Activated naive CD8-positive, alpha-beta T cell treated with anti-CD3 and anti-CD28 coated beads, Interleukin-2, amount 50 U/mL, for 24 hours (primary cell): ENCODE measurements at regions not wholly inside any gene's neighbourhood (a gene's known extent, or its start where the extent isn't known, plus 50 kb on each side); places are given as distances from the start of the nearest gene placed in this dataset.

Experiments used
- ATAC-seq: fragments of 150-1000 bp; cut with Tn5 transposase; one replicate; pipeline ENCODE4 v1.10.0; 2021
- DNase-seq: peaks from one replicate; pipeline ENCODE4 v3.0.0; 2021
- H3K27ac Mint-ChIP-seq: one replicate; pipeline ENCODE4 v1.8.0; 2021; ENCODE audit warnings: mild to moderate bottlenecking, mixed read lengths
- H3K27me3 Mint-ChIP-seq: one replicate; pipeline ENCODE4 v1.8.0; 2021; ENCODE audit warnings: mixed read lengths
- H3K36me3 Mint-ChIP-seq: one replicate; pipeline ENCODE4 v1.8.0; 2021; ENCODE audit warnings: low read depth, mixed read lengths
- H3K4me1 Mint-ChIP-seq: one replicate; pipeline ENCODE4 v1.8.0; 2021; ENCODE audit warnings: mixed read lengths
- H3K4me3 Mint-ChIP-seq: one replicate; pipeline ENCODE4 v1.8.0; 2021; ENCODE audit warnings: mild to moderate bottlenecking, moderate library complexity, mixed read lengths
- H3K9me3 Mint-ChIP-seq: one replicate; pipeline ENCODE4 v1.8.0; 2021; ENCODE audit warnings: mixed read lengths

DNA sequence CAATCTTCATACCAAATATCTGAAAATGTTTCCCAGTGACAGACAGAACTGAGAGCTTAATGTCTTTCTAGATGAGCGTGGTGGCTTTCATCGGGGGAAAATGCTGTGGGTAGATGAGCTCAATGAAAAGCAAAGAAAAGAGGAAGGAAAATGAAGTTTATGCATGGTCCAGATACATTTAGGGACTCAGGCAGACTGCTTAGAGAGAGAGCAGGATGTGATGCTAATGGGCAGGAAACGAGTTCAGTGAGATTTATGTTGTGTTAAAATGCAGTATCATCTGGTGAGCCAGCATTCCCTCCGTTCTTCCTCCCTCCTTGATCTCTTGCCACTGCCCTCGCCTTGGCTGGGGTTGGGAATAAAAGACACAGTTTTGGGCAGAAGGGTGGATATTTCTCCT is 229.2 kb downstream of the GBA3 start:
- Mint-ChIP-seq H3K36me3 (no peaks in the 10 kb centered on the region), H3K27ac (no peak overlapping the region), H3K4me1 (no peaks in the 10 kb centered on the region), H3K27me3 (no peaks in the 10 kb centered on the region), H3K9me3 (peaks cover 11% of the 10 kb centered on the region), H3K4me3 (no peak overlapping the region)
- DNase-seq (no peak), ATAC-seq (no peak)

DNA sequence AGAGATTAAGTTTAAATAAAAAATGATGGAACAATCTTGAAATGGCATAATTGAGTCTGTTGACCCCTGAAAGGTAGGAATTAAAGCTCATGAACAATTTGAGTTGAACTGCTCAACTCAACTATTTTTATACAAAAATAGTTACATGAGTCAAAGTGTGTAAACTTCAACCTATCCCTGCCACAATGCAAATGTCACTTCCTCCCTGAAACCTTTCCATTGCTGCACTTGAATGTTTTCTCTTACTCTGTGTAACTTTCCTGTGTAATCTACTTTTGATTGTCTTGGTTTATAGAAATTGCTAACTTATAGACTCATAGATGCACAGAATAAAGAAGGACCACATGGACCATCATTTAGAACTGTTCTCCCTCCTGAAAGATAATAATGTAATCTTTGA is 218.5 kb downstream of the GBA3 start:
- Mint-ChIP-seq H3K4me3 (no peak overlapping the region), H3K9me3 (peaks cover 4% of the 10 kb centered on the region), H3K27me3 (no peaks in the 10 kb centered on the region), H3K36me3 (no peaks in the 10 kb centered on the region), H3K27ac (no peak overlapping the region), H3K4me1 (no peaks in the 10 kb centered on the region)
- ATAC-seq (no peak), DNase-seq (no peak)

- Mint-ChIP-seq H3K4me1 (no peaks in the 10 kb centered on the region), H3K27me3 (no peaks in the 10 kb centered on the region), H3K36me3 (no peaks in the 10 kb centered on the region), H3K27ac (no peak overlapping the region), H3K4me3 (no peak overlapping the region), H3K9me3 (peaks cover 4% of the 10 kb centered on the region)
- no peak for DNase-seq
- ATAC-seq = no peak
Observed at GRCh38 chr4:22910200-22910599, 217.5 kb downstream of the GBA3 start.

DNA sequence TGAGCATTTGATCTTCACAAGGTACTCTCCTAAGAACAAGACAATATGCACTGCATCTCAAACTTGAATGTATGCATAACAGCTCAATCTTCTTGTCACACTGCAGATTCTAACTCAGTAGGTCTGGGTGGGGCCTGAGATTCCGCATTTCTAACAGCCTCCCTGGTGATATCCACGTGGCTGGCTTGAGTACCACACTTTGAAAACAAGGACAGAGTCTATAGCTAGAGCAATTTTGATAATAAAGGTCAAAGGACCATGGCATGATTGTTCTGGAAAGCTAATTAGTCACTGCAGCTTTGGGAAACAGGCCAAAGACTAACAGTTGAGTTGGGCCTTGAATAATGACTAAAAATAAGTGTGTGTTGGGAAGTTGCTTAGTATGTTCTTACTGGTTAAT is 213.3 kb downstream of the GBA3 start:
- Mint-ChIP-seq H3K27me3 (no peaks in the 10 kb centered on the region), H3K9me3 (no peaks in the 10 kb centered on the region), H3K4me1 (no peaks in the 10 kb centered on the region), H3K36me3 (no peaks in the 10 kb centered on the region), H3K27ac (no peak overlapping the region), H3K4me3 (no peak overlapping the region)
- ATAC-seq (no peak), DNase-seq (no peak)

- Mint-ChIP-seq H3K4me1 (no peaks in the 10 kb centered on the region), H3K9me3 (no peaks in the 10 kb centered on the region), H3K36me3 (no peaks in the 10 kb centered on the region), H3K4me3 (no peak overlapping the region), H3K27me3 (no peaks in the 10 kb centered on the region), H3K27ac (no peak overlapping the region)
- ATAC-seq = no peak
- DNase-seq = no peak
Observed at GRCh38 chr4:22903913-22904312, 211.2 kb downstream of the GBA3 start.

GRCh38 chr4:22901631-22902030 is 208.9 kb downstream of the GBA3 start:
- Mint-ChIP-seq H3K4me3 (no peak overlapping the region), H3K36me3 (no peaks in the 10 kb centered on the region), H3K4me1 (no peaks in the 10 kb centered on the region), H3K27me3 (peaks cover 6% of the 10 kb centered on the region), H3K9me3 (no peaks in the 10 kb centered on the region), H3K27ac (no peak overlapping the region)
- DNase-seq (no peak), ATAC-seq (no peak)

DNA sequence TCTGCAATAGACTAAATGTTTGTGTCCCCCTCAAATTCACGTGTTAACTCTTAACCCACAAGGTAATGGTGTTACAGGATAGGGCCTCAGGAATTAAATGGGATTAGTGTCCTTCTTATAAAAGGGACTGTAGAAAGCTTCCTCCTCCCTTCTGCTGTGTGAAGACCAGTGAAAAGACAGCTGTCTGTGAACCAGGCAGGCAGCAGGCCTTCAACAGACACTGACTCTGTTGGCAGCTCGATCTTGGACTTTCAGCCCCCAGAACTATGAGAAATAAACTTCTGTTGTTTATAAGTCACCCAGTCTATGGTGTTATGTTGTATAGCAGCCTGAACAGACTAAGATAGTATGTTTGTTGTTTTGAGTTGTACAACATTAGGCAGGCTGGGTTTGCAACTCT is 208.1 kb downstream of the GBA3 start:
- Mint-ChIP-seq H3K4me3 (no peak overlapping the region), H3K9me3 (no peaks in the 10 kb centered on the region), H3K27ac (no peak overlapping the region), H3K27me3 (peaks cover 6% of the 10 kb centered on the region), H3K36me3 (no peaks in the 10 kb centered on the region), H3K4me1 (no peaks in the 10 kb centered on the region)
- no peak for ATAC-seq
- DNase-seq = no peak

GRCh38 chr4:22897520-22898108 is 204.9 kb downstream of the GBA3 start:
- peaks cover 6% of the 10 kb centered on the region for H3K27me3 Mint-ChIP-seq
- no peaks in the 10 kb centered on the region for H3K36me3 Mint-ChIP-seq
- no peak overlapping the region for H3K27ac Mint-ChIP-seq
- ATAC-seq (no peak), DNase-seq (peak; percentile 11)
- H3K4me1 Mint-ChIP-seq = no peaks in the 10 kb centered on the region
- no peaks in the 10 kb centered on the region for H3K9me3 Mint-ChIP-seq
- H3K4me3 Mint-ChIP-seq = no peak overlapping the region

- no peak overlapping the region for H3K4me3 Mint-ChIP-seq
- no peak overlapping the region for H3K27ac Mint-ChIP-seq
- H3K36me3 Mint-ChIP-seq = no peaks in the 10 kb centered on the region
- H3K9me3 Mint-ChIP-seq = no peaks in the 10 kb centered on the region
- ATAC-seq = no peak
- peaks cover 6% of the 10 kb centered on the region for H3K27me3 Mint-ChIP-seq
- DNase-seq = no peak
- H3K4me1 Mint-ChIP-seq = no peaks in the 10 kb centered on the region
Observed at GRCh38 chr4:22895482-22895881, 202.7 kb downstream of the GBA3 start.

- ATAC-seq = no peak
- no peaks in the 10 kb centered on the region for H3K4me1 Mint-ChIP-seq
- H3K9me3 Mint-ChIP-seq = peaks cover 5% of the 10 kb centered on the region
- no peaks in the 10 kb centered on the region for H3K27me3 Mint-ChIP-seq
- no peak for DNase-seq
- no peak overlapping the region for H3K27ac Mint-ChIP-seq
- no peak overlapping the region for H3K4me3 Mint-ChIP-seq
- no peaks in the 10 kb centered on the region for H3K36me3 Mint-ChIP-seq
Observed at GRCh38 chr4:22884157-22884556, 191.4 kb downstream of the GBA3 start.

GRCh38 chr4:22881411-22881810 is 188.7 kb downstream of the GBA3 start:
- Mint-ChIP-seq H3K9me3 (peaks cover 5% of the 10 kb centered on the region), H3K36me3 (no peaks in the 10 kb centered on the region), H3K4me1 (no peaks in the 10 kb centered on the region), H3K4me3 (no peak overlapping the region), H3K27me3 (no peaks in the 10 kb centered on the region), H3K27ac (no peak overlapping the region)
- no peak for ATAC-seq
- no peak for DNase-seq

DNA sequence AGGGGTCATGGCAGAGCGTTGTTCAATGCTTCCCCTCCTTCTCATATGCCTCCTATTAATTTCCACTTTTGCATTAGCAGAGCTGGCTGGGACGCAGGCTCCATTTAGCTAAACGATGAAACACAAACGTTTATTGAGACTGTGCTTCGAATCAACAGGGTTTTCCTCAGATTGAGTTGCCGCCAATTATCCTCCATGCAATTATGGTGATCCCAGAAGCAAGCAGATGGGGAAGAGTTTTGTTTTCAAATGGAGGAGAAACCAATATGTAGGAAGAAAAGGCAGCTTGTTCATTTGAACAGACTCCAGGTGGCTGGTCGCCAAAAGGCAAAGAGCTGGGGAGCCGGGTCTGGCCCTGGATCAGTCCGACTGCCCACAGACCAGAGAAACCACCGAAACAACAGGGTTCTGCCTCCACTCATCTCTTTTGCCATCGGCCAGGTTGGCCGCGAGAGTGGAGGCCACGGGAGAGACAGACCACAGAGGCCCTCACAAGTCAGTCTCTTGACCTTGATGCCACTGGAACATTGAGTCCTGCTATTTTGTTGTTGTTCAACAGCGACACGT is 184.8 kb downstream of the GBA3 start:
- ATAC-seq (no peak), DNase-seq (no peak)
- Mint-ChIP-seq H3K4me3 (no peak overlapping the region), H3K4me1 (no peaks in the 10 kb centered on the region), H3K27ac (no peak overlapping the region), H3K27me3 (no peaks in the 10 kb centered on the region), H3K36me3 (no peaks in the 10 kb centered on the region), H3K9me3 (peaks cover 5% of the 10 kb centered on the region)

DNA sequence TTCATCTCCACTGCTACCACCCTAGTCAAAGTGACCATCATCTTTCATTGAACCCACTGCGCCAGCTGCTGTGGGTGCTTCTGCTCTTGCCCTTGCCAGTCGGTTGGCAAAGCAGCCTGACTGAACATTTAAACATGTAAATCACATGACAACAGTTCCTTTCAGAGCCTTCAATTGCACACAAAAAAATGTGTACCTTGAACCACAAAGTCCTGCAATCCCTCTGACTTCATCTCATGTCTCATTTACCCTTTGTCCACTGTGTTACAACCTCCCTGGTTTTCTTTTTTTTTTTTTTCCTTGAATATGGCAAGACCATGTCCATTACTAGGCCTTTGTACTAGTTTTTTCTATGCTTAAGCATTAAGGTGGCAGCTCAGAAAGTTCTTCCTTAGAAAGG is 183.5 kb downstream of the GBA3 start:
- Mint-ChIP-seq H3K9me3 (no peaks in the 10 kb centered on the region), H3K27me3 (no peaks in the 10 kb centered on the region), H3K36me3 (no peaks in the 10 kb centered on the region), H3K27ac (no peak overlapping the region), H3K4me3 (no peak overlapping the region), H3K4me1 (no peaks in the 10 kb centered on the region)
- no peak for DNase-seq
- ATAC-seq = no peak

DNA sequence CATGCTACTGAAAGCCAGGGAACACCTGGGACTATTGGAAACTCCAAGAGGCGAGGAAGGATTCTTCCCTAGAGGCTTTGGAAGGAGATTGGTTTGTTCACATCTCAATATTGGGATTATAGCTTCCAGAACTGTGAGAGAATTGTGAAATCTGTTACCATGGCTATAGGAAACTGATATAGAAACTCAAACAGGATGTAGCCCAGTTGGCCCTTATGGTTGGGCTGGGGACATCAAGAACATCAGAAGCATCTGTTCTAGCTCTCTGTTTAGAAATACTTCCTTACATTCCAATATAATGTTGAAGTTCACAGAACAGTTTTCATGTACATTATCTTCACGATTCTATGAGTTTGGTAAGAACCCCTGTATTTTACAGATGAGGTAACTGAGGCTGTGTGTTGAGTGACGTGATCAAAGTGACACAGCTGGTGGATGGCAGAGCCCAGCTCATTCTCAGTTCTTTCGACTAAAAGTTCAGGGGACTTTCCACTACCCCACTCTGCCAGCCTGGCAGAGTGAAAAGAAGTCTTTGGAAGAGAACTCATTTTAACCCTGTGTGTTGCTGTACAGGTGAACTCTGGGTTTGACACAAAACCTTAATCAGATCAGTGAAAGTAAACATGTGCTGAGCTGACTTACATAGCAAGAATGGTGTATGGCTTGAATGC is 183.0 kb downstream of the GBA3 start:
- ATAC-seq (no peak), DNase-seq (no peak)
- H3K36me3 Mint-ChIP-seq = no peaks in the 10 kb centered on the region
- no peaks in the 10 kb centered on the region for H3K4me1 Mint-ChIP-seq
- no peaks in the 10 kb centered on the region for H3K27me3 Mint-ChIP-seq
- no peak overlapping the region for H3K4me3 Mint-ChIP-seq
- H3K27ac Mint-ChIP-seq = no peak overlapping the region
- no peaks in the 10 kb centered on the region for H3K9me3 Mint-ChIP-seq

DNA sequence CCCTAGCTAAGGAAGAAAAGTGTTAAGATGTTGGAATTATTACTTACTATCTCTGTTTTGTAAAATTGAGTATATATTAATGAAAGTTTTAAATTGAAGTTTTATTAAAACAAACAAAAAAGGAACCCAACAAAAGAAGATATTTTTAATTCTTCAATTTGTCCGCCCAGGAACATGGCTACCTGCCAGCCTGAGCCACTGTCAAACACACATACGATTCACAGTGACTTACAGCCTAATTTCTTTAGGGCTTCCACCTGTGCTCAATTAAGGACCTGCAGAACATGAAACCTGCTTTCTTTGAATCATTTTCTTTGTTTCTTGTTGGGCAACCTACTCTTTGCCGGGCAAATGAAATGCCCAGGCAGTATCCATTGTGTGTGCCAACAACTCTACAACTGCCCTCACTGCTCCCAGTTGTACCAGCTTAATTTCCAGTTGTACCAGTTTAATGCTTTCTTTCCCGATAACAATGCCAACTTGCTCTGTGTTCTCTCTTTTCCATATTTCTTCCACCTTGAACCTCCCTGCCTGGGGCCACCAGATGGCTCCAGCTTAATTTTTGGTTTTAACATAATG is 181.7 kb downstream of the GBA3 start:
- H3K36me3 Mint-ChIP-seq = no peaks in the 10 kb centered on the region
- DNase-seq (no peak), ATAC-seq (no peak)
- no peaks in the 10 kb centered on the region for H3K9me3 Mint-ChIP-seq
- H3K27me3 Mint-ChIP-seq = no peaks in the 10 kb centered on the region
- no peak overlapping the region for H3K4me3 Mint-ChIP-seq
- no peaks in the 10 kb centered on the region for H3K4me1 Mint-ChIP-seq
- no peak overlapping the region for H3K27ac Mint-ChIP-seq
